RWPE2 (cell line): ENCODE measurements at regions not wholly inside any gene's neighbourhood (a gene's known extent, or its start where the extent isn't known, plus 50 kb on each side); places are given as distances from the start of the nearest gene placed in this dataset.

ENCODE experiments used
- ATAC-seq: fragments of 200-7000 bp; cut with Tn5 transposase; 3 replicates; pipeline ENCODE4 v1.9.1; 2021; ENCODE audit warnings: low read depth
- DNase-seq: peaks from one replicate; pipeline ENCODE4 v3.0.0-alpha.2; 2020; ENCODE audit warnings: low spot score
- H3K27ac ChIP-seq: fragments of 450-650 bp; 2 replicates; pipeline ENCODE4 v1.5.1; 2017; ENCODE audit warnings: mild to moderate bottlenecking; ENCODE audit not compliant: poor library complexity, severe bottlenecking
- H3K27me3 ChIP-seq: fragments of 250-450 bp; sonication (Bioruptor Pico); 2 replicates; pipeline ENCODE4 v1.5.1; 2021; ENCODE audit warnings: mild to moderate bottlenecking, moderate library complexity; ENCODE audit not compliant: insufficient read depth, poor library complexity, severe bottlenecking
- H3K36me3 ChIP-seq: fragments of 250-450 bp; sonication (Bioruptor Pico); 2 replicates; pipeline ENCODE4 v1.5.1; 2020; ENCODE audit warnings: low read depth, mild to moderate bottlenecking, moderate library complexity
- H3K4me1 ChIP-seq: fragments of 250-450 bp; sonication (Bioruptor Pico); 2 replicates; pipeline ENCODE4 v1.5.1; 2021; ENCODE audit warnings: mild to moderate bottlenecking, moderate library complexity; ENCODE audit not compliant: insufficient read depth, poor library complexity, severe bottlenecking
- H3K4me3 ChIP-seq: fragments of 250-450 bp; sonication (Bioruptor Pico); 2 replicates; pipeline ENCODE4 v1.5.1; 2021; ENCODE audit warnings: mild to moderate bottlenecking, moderate library complexity; ENCODE audit not compliant: severe bottlenecking
- H3K9me3 ChIP-seq: fragments of 250-450 bp; sonication (Bioruptor Pico); 2 replicates; pipeline ENCODE4 v1.5.1; 2021; ENCODE audit warnings: mild to moderate bottlenecking, moderate library complexity; ENCODE audit not compliant: severe bottlenecking
- CTCF ChIP-seq: fragments of 450-650 bp; IDR thresholded peaks from one replicate; pipeline ENCODE4 v1.5.1; 2017; ENCODE audit warnings: mild to moderate bottlenecking, moderate library complexity; ENCODE audit not compliant: poor library complexity, severe bottlenecking

- no peaks in the 10 kb centered on the region for H3K4me1 ChIP-seq
- no peak for ATAC-seq
- H3K27me3 ChIP-seq = no peaks in the 10 kb centered on the region
- DNase-seq = no peak
- no peak overlapping the region for H3K27ac ChIP-seq
- no peak for TF ChIP-seq CTCF
- no peaks in the 10 kb centered on the region for H3K9me3 ChIP-seq
- H3K36me3 ChIP-seq = no peaks in the 10 kb centered on the region
- H3K4me3 ChIP-seq = no peak overlapping the region
Observed at GRCh38 chr5:54691656-54692055, 174.1 kb downstream of the SNX18 start.

- H3K4me3 ChIP-seq = no peak overlapping the region
Observed at GRCh38 chr5:54689411-54690251, 172.1 kb downstream of the SNX18 start.

GRCh38 chr5:54680998-54681397 lies 163.4 kb downstream of the SNX18 start:
- Histone ChIP-seq H3K36me3 (no peaks in the 10 kb centered on the region), H3K4me1 (no peaks in the 10 kb centered on the region), H3K27ac (no peak overlapping the region), H3K4me3 (no peak overlapping the region), H3K9me3 (no peaks in the 10 kb centered on the region), H3K27me3 (peaks cover 3% of the 10 kb centered on the region)
- DNase-seq (no peak), ATAC-seq (no peak)
- TF ChIP-seq CTCF = no peak

More at GRCh38 chr5:54689411-54690251, 172.1 kb downstream of the SNX18 start:
- Histone ChIP-seq H3K4me1 (no peaks in the 10 kb centered on the region), H3K9me3 (no peaks in the 10 kb centered on the region), H3K27ac (no peak overlapping the region), H3K27me3 (no peaks in the 10 kb centered on the region), H3K36me3 (no peaks in the 10 kb centered on the region)
- no peak for TF ChIP-seq CTCF
- ATAC-seq = no peak
- DNase-seq = no peak

GRCh38 chr5:54679686-54680085 lies 162.1 kb downstream of the SNX18 start:
- Histone ChIP-seq H3K27me3 (peaks cover 3% of the 10 kb centered on the region), H3K4me3 (no peak overlapping the region), H3K27ac (no peak overlapping the region), H3K36me3 (no peaks in the 10 kb centered on the region), H3K9me3 (no peaks in the 10 kb centered on the region), H3K4me1 (no peaks in the 10 kb centered on the region)
- no peak for TF ChIP-seq CTCF
- ATAC-seq = no peak
- no peak for DNase-seq

GRCh38 chr5:54678737-54679136 lies 161.2 kb downstream of the SNX18 start:
- H3K27me3 ChIP-seq = peaks cover 3% of the 10 kb centered on the region
- H3K4me1 ChIP-seq = no peaks in the 10 kb centered on the region
- TF ChIP-seq CTCF = no peak
- no peak overlapping the region for H3K4me3 ChIP-seq
- DNase-seq (no peak), ATAC-seq (no peak)
- H3K36me3 ChIP-seq = no peaks in the 10 kb centered on the region
- H3K27ac ChIP-seq = no peak overlapping the region
- no peaks in the 10 kb centered on the region for H3K9me3 ChIP-seq
